ENCODE measurements at regions not wholly inside any gene's neighbourhood (a gene's known extent, or its start where the extent isn't known, plus 50 kb on each side); places are given as distances from the start of the nearest gene placed in this dataset.

GRCh38 chr2:176455816-176456291 lies 186.6 kb downstream of the MTX2 start:
- TF ChIP-seq CTCF (conservative IDR thresholded peaks at IDR 0.05 in 1 of 2, IDR thresholded peaks at IDR 0.05 in 1 of 2; ENCODE audit: extremely low read depth in 1 of 2, insufficient read depth in 1 of 2, low read depth in 1 of 2, low read length in 2 of 2) (no peak), EZH2 (IDR thresholded peaks at IDR 0.05; ENCODE audit: borderline replicate concordance, low read length) (no peak)
